ENCODE measurements at regions not wholly inside any gene's neighbourhood (a gene's known extent, or its start where the extent isn't known, plus 50 kb on each side); places are given as distances from the start of the nearest gene placed in this dataset.

DNA sequence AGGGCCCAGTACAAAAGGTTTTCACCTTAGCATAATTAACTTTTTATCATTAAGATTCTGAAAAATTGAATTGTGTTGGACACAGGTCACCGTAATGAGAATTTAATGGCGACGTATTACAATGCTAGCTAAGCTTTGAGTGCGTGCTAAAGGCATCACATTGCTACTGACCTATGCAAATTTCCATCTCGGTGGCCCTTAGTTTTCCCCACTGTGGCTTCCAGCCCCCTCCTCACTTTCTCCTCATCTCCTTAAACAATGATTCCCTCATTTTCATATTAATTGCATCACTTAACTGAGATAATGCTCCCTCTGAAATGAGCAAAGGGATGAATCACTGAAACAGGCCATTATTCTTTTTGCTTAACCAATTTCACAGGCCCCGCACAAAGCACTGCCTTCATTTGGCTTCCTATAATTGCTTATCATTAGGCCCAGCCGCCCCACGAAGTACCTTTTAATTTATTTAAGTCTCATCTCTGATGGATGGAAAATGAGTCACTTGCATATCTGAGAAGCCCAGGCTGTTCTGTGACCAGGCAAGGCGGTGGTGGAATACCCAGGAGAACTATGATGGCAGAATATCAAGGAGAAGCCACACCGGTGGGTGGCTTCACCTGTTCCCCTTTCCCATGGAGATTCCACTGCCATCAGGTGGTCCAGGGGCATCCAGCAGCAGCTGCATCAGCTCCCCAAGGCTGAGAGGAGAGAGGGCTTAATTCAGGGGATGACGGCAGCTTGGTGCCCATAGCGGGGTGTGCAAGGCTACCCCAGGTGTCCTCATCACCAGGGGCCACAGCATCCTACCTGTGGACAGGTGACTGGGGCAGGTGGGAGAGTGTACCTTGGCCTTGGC, 223.8 kb upstream of the BOD1L1 start:
- no peak for DNase-seq

DNA sequence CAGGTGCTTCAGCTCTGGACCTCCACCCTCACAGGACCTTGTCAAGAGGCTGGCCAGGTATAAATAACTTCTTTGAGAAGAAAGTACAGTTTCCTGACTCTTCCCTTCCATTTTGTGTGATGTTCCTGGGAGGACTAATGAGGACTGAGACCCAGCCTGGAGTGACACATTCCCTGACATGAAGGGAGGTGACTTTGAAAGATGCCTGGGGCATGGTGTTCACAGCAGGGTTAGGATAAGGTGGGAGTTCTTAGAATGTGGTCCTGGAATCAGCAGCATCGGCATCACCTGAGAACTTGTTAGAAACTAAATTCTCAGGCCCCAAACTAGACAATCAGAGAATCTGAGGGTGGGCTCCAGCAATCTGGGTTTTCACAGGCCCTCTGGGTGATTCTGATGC, 224.9 kb upstream of the BOD1L1 start:
- DNase-seq = no peak

DNA sequence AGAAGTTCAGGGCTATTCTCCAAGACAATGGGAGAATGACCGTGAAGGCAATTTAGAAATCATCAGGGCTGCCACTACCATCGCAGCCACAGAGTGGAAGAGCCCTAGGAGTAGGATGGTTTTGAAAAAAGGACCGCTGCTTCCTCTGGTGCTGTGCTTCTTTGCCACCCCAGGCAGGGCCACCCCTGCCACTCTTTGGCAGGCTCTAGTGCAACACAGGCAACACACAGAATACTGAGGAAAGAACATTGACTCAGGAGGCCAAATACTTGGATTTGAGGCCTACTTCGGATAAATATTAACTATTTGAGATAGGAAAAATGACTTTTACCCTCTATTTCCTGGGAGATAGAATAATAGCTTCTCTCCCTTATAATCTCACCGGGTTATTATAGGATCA, 228.9 kb upstream of the BOD1L1 start:
- no peak for DNase-seq

DNA sequence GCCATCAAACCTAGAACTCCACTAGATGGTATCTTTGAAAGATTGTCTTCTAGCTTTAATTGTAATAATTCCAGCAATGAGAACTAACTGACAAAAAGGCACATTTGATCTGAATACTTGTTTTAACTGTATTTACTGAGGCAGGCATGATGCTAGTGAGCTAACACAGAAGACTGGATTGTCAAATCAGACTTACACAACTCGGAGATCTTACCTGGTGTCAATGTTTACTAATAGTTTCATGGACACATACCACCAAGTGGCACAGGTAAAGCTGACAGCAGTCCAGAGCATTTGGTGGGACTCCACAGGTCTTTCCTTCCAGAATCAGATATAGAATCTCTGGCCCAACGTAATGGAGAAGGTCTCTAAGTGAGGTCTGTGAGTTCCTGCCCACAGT, 229.9 kb upstream of the BOD1L1 start:
- no peak for DNase-seq

DNA sequence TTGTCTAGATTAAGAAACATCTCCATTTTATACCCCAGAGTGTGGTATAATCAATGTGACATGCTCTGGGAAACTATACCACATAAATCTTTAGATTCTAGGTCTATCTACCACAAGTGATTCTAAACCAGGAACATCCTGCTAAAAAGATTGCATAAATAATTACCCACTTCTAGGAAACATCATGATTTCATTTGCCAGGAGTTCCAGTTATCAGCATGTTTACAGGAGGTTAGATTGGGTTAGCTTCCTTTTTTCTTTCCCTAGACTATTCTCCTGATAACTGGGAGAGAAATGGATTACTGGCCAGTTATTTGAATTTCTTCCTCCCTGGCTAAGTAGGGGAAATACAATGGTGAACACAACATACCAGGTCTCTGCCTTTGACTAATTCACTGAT, 230.3 kb upstream of the BOD1L1 start:
- DNase-seq = no peak

DNA sequence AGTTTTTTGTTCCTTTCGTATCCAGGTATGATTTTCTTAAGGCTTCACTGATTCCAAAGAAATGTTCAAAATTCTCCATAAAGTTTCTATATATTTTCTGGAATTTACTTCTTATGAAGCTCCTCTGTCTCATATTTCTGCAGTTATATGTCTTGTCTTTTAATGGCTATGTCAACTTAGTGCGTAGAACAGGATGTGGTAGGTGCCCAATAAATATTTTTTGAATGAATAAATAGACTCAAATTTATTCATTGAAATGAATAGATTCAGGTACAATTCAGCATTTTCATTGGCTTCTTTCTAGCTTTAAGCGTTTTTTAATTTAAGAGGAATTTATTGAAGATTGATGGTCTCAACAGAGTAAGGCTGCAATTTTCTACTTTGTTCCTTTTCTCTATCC, 231.9 kb upstream of the BOD1L1 start:
- no peak for DNase-seq

DNA sequence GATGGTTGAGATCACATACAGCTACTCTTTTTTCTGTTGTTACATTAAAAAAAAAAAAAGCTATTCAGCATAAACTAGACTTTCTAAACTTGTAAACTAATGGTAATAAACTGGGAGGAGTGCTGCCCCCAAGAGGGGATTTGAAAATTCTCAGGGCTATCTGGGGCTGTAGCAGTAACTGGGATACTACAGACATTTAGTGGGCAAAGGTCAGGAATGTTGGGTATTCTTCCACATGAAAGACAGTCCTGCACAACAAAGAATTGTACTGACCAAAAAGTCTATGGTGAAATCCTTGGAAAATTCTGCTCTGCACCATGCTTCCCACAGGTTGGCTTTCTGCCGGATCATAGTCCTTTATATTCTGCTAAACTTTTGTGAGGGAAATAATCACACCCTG, 232.6 kb upstream of the BOD1L1 start:
- DNase-seq = no peak

DNA sequence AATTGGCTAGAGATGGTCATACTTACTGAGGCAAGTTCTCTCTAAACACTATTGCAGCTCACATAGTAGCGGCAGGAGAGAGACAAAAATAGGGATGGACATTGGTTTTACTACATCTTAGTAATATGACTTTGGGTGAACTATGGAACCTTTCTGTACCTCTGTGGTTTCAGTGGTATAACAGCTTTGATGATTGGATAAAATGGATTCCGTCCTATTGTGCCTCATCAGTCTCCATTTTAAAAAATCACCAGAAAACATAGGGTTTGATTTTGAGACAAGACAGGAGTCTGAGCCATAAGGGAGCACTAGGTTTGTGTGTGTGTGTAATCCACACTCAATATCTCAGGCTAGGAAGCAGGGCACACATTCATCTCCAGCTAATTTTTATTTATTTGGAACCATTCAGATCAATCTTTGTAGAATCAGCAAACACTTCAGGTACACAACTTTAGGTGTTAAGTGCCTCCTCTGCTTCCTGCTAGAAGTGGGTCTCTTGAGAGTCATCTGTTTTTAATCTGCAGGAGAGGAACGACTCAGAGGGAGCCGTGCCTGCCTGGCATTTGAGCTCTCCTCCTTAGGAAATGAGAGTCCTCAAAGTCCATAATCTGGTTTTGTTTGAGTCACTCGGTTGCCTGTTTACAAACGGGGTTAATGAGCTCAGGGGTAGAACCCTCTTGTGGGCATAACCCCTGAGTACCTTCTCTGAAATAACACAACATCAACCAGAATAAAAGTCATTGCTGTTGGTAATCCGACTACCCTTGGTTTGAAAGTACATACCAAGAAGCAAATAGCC, 238.5 kb upstream of the BOD1L1 start:
- DNase-seq = no peak

DNA sequence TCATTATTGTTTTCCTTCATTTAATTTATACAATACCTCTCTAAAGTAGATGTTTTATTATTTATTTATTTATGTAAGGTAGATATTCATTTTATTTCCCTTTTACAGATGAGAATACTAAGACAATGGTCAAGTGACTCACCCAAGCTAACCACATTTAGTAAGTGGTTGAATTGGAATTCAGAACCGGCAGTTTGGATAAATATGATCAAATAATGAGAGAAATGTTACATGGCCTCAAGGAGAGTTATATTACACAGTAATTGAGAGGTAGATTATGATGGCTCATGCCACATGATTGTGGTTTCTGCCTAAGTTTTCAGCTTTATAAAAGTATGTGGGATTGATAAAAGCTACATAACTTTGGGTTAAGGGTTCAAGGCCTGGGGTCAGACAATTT, 239.4 kb upstream of the BOD1L1 start:
- DNase-seq = no peak

DNA sequence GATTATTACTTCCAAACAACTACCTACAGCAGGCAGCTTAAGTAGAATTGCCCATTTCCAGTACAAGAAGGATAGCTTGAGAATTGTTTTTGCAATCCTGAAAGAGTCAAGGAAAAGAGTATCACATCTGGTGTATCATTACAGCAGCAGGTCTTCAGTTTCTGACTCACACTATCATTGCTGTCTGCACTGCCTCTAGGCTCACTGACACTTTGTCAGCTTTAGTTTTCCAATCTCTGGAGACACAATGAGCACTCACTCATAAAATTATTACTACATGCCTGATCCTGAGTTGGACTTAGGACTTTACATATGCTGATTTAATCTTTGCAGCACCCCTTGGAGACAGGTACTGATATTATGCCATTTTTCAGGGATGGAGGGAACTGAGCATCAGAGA, 244.6 kb upstream of the BOD1L1 start:
- no peak for DNase-seq

DNA sequence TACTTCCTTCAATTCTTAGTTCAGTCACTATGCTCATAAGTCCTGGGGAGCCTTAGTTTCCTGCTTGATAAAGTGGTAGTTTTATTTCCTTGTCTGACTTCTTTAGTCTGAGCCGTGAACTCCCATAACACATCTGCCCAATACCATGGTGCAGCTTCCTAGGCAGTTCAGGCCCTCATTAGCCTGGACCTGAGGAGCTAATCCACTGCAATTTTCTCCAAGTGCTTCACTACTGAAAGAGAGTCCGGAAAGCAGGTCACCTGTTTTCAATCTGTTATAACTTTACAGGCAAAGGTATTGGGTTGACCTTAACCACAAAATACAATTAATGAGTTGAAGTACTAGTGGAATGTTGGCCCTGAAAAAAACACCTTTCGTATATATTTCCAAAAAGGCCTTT, 245.4 kb upstream of the BOD1L1 start:
- DNase-seq = no peak

DNA sequence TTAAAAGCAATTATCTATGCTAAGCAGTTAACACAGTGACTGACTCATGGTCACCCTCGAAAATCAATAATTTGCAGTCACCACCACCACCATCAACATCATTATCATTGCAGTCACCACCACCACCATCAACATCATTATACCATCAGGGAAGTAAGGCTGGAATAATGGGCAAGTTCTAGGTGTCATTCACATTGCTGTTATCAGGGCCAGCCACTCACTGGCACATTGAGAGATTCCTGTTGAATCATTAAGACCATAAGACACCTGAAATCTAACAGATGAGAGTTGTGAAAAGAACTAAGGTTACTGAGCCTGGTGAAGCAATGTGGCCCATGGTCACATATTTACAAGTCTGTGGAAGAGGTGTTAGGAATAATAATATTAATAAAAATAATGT, 247.7 kb upstream of the BOD1L1 start:
- no peak for DNase-seq

DNA sequence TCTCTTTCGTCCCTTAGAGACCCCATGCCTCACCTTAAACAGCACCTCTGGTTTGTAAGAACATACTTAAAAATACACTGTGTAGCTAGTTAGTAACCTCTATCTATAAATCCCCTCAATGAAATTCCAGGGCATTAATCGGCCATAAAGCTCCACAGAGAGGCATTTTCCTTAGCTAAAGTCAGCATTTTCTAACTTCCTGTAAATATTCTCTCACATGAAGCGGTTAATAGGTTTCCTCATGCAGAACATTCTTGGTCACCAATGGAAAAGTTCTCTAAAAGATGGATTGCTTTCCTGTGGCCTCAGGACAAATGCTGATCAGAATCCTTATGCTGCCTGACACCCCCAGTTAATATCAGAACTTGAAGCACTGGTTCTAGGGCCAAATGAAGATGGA, 248.6 kb upstream of the BOD1L1 start:
- no peak for DNase-seq

DNA sequence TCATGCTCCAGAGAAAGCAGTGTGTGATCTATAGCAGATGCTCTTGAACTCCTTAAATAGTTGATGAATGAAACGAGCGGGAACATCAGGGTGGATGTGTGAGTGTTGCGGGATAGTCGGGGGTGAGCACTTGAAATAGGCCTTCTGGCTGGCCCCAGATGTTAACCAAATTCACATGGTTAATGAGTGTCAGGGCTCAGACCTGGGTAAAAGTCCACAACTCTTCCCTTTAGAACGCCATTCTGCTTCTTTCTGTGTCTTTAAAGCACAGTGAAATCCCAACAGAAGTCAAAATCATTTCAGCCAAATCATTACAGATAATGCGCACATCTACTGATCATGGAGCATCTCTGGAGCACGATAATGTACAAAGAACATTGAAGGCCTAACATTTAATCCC, 249.4 kb upstream of the BOD1L1 start:
- DNase-seq = no peak

DNA sequence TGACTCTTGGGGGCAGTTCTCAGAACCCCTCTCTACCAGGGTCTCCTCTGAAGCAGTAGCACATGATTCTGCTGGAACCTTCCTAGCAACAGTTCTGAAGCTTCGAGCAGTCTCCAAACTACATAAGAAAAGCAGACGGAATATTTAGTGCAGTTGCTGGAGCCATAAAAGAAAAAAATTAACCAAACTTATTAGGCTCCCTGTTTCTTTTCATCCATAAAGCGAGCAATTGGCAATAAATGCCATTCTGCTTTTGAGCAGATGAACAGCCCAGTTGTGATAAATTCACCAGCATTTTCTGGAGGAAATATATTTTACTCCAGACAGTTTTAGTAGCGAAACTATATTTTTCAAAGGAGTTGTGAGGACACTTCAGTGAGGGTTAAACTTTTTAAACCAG, 250.1 kb upstream of the BOD1L1 start:
- no peak for DNase-seq

DNA sequence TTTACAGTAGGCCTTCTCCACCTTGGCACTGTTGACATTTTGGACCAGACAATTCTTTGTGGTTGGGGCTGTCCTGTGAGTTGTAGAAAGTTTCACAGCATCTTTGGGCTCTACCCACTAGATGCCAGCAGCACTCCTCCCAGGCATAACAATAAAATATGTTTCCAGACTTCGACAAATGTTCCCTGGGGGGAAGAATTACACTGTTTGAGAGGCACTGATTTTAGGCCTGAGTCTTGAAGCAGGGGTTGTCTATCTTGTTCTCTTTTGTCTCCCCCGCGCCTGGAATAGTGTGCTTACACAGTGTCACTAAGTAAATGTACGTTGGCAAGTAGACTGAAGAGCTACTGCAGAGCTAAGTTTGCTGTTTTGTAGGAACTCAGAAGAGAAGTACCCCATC, 254.4 kb upstream of the BOD1L1 start:
- no peak for DNase-seq

DNA sequence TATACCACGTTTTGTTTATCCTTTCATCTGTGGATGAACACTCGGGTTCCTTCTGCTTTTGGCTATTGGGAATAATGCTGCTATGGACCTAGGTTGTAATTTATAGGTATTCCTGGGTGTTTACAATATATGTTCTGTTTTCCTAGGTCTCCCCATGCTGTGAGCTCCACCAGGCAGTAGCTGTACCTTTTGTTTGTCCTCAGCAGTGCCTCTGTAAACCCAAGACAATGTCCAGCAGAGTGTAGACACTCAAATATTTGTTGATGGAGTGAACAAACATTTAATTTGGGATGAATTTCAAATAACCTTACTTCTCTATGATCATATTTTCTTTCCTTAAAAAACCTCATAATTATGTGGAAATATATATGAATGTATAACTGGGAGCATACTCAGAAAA, 259.5 kb upstream of the BOD1L1 start:
- DNase-seq = no peak

DNA sequence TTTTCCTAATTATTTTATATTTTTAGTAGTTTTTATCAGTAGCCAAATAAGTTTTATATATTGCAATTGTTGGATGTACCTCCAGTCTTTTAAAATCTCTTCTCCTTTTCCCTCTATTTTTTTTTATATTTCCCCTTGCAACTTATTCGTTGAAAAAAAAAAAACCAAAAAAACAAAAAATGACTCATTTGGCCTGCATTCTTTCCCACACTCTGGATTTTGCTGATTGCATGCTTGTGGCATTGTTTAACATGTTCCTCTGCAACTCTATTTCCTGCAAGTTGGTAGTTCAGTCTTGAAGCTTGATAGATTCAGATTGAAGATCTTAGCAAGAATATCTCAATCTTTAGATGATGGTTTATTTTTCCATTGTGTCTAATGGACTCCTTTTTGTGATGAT, 260.6 kb upstream of the BOD1L1 start:
- no peak for DNase-seq

DNA sequence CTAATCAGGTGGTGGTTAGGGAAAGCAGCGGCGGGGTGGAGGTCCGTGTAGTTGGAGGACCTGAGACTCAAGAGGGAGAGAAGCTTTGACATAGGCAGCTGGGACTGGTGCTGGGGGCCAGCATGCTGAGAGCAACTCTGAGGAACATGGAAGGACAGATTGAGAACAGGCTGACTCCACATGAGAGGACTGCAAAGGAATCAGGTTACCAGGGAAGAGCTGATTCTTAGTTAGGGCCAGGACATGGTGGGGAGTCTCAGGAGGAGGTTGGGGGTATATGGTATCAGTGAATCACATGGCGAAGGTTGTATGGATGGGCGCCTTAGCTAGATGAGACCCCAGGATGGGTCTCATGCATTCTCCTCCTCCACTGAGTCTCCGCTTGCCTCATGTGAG, 264.0 kb upstream of the BOD1L1 start:
- no peak for DNase-seq

DNA sequence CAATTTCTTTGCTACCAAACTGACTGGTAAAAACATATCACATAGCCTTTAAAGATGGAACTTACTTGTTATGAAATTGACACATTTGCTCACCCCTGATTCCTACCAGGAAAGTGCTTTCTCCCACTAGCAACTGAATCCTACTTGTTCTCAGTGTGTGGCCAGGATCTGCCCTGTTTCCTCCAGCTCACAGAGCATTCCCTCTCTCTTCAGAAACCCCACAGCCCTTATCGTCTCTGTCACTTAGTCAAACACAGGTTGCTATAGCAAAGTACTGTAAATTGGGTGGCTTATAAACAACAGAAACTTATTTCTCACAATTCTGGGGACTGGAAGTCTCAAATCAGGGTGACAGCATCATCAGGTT, 265.2 kb upstream of the BOD1L1 start:
- DNase-seq = no peak

DNA sequence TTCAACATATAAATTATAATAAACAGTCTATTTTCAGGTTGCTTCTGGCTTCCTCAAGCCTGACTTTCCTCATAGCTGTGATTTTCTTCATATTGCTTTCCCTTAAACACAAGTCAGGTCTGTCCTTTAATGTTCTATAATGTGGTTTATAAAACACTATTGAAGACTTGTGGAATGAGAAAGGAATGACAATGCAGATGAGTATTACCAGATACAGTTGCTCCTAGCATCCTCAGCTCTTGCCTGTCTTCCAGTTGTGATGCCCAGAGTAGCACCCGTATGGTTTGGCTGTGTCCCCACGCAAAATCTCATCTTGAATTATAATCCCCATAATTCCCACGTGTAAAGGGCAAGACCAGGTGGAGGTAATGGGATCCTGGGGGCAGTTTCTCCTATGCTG, 265.7 kb upstream of the BOD1L1 start:
- no peak for DNase-seq

DNA sequence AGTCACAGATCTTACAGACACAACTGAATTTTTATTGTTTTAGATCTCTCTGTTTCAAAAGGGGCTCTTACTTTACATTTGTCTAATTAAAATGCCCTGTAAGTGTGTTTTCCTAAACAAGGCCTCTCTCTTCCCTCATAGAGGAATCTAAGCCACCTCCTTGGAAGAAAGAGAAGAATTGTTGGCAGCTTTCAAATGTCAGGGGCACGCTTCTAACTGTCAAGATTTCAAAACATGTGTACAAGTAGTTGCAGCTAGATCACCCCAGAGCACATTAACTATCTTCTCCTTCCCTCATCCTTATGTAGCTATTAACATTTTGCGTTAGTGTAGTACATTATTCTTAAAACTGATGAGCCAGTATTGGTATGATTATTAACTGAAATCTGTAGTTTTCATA, 266.5 kb upstream of the BOD1L1 start:
- no peak for DNase-seq

DNA sequence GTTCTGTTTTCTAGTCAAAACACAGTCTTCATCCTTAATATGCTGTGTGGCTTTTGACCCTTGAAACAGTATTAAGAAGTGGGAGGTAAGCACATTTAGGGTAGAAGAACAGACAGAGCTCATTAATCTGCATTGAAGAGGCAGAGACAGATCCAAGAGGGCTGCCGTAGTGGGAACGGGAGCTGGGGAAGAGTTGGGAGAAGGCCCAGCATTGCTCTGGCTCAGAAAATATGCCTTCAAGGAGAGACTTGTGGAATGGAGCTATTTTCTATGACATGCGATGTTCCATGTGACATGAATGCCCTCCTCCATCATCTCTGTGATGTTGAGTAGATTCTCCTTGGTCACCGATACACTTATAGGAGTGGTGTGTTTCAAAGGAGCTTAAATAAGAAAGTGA, 273.3 kb upstream of the BOD1L1 start:
- DNase-seq = no peak

DNA sequence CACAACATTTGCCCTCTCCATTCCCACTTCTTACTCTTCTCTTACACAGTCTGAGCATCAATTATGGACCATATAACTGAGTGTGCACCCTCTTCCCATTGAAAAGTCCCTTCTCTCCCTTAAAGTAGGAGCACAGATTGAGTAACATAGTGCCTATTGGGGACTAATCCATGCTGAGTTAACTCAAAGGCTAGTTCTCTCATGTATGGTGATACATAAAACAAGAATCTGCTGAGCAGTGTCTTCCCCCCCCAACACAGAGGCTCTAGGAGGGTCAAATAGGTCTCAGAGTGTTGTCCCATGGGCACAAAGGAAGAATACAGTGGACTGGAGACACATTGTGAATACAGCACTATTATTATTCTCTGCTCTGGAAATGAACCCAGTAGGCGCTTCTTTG, 274.6 kb upstream of the BOD1L1 start:
- DNase-seq = no peak

DNA sequence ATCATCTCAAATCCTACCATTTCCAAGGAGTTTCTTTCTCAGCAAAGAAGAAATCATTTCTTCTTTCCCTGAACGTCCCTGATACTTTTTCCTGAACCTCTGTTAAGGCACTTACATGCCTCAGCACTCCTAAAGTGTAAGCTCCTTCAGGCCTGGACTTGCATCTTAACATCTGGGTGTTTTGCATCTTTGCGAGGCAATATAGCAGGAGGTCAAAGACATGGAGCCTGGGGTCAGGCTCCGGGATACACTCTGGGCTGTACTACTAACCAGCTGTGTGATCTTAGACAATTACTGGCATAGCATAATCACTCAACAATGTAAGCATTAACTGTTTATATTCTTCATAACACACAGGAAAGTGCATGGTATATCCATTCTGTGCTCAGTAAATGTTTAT, 275.5 kb upstream of the BOD1L1 start:
- DNase-seq = no peak
